Colonic mucosa (tissue), 4 donors: ENCODE measurements at regions not wholly inside any gene's neighbourhood (a gene's known extent, or its start where the extent isn't known, plus 50 kb on each side); places are given as distances from the start of the nearest gene placed in this dataset.
"Not testable (repeated sequence)": the region's sequence is repeated elsewhere in the genome, so short reads cannot be mapped to it uniquely, and the experiment has no call there.

ENCODE experiments used
- DNase-seq: peaks from one replicate; pipeline ENCODE4 v3.0.0-alpha.2; 2020
- H3K27ac ChIP-seq: fragments of 200-600 bp; one replicate; pipeline ENCODE4 v1.8.0; 2021
- H3K27me3 ChIP-seq: fragments of 200-600 bp; one replicate; pipeline ENCODE4 v1.8.0; 2021
- H3K36me3 ChIP-seq: fragments of 200-600 bp; one replicate; pipeline ENCODE4 v1.8.0; 2021
- H3K4me1 ChIP-seq: fragments of 200-600 bp; one replicate; pipeline ENCODE4 v1.8.0; 2021; ENCODE audit warnings: mild to moderate bottlenecking
- H3K4me3 ChIP-seq: fragments of 200-600 bp; one replicate; pipeline ENCODE4 v1.8.0; 2021
- H3K9ac ChIP-seq, 2 donors: one replicate each; pipeline ENCODE4 v1.7.0; 2013; ENCODE audit warnings: control low read depth in 2 of 2, low read depth in 2 of 2, low read length in 2 of 2
- H3K9me3 ChIP-seq: fragments of 200-600 bp; one replicate; pipeline ENCODE4 v1.8.0; 2021
- intact Hi-C: fragments of 100-400 bp; cut with DNase I; formaldehyde crosslinking; loops from one replicate; pipeline ENCODE4 v1.14.1; 2022
- TF ChIP-seq, protein P1 (sequence below): fragments of 200-600 bp; IDR thresholded peaks from one replicate; pipeline ENCODE4 v1.8.0; 2022; ENCODE audit warnings: antibody characterized with exemption, mild to moderate bottlenecking
- donor health status: healthy.
- donor health status: DM: no; HTN: no; CAD: no.
- donor health status: DM: no; HTN: no; CAD: no.

GRCh38 chr7:98760201-98760651 lies 109.6 kb downstream of the TMEM130 start:
- DNase-seq, result no peak
- H3K27ac ChIP-seq, result no peak overlapping the region
- no peaks in the 10 kb centered on the region for H3K4me1 ChIP-seq
- H3K4me3 ChIP-seq, result no peak overlapping the region
- H3K9ac ChIP-seq, result no peak overlapping the region
- no peaks in the 10 kb centered on the region for H3K9me3 ChIP-seq
- H3K36me3 ChIP-seq, result no peaks in the 10 kb centered on the region
- intact Hi-C loops, result no loop called here
- no peaks in the 10 kb centered on the region for H3K27me3 ChIP-seq
- TF ChIP-seq, protein P1, sequence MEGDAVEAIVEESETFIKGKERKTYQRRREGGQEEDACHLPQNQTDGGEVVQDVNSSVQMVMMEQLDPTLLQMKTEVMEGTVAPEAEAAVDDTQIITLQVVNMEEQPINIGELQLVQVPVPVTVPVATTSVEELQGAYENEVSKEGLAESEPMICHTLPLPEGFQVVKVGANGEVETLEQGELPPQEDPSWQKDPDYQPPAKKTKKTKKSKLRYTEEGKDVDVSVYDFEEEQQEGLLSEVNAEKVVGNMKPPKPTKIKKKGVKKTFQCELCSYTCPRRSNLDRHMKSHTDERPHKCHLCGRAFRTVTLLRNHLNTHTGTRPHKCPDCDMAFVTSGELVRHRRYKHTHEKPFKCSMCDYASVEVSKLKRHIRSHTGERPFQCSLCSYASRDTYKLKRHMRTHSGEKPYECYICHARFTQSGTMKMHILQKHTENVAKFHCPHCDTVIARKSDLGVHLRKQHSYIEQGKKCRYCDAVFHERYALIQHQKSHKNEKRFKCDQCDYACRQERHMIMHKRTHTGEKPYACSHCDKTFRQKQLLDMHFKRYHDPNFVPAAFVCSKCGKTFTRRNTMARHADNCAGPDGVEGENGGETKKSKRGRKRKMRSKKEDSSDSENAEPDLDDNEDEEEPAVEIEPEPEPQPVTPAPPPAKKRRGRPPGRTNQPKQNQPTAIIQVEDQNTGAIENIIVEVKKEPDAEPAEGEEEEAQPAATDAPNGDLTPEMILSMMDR, result no peak

- no peak overlapping the region for H3K9ac ChIP-seq
- no peak overlapping the region for H3K4me3 ChIP-seq
- TF ChIP-seq, protein P1, result no peak
- DNase-seq, result no peak
- no peaks in the 10 kb centered on the region for H3K9me3 ChIP-seq
- no peaks in the 10 kb centered on the region for H3K4me1 ChIP-seq
- no peaks in the 10 kb centered on the region for H3K27me3 ChIP-seq
- H3K27ac ChIP-seq, result no peak overlapping the region
- intact Hi-C loops, result no loop called here
- H3K36me3 ChIP-seq, result no peaks in the 10 kb centered on the region
These were observed 108.6 kb downstream of the TMEM130 start for GRCh38 chr7:98761225-98761624.

GRCh38 chr7:98762620-98763019 lies 107.2 kb downstream of the TMEM130 start:
- TF ChIP-seq, protein P1, result no peak

DNA sequence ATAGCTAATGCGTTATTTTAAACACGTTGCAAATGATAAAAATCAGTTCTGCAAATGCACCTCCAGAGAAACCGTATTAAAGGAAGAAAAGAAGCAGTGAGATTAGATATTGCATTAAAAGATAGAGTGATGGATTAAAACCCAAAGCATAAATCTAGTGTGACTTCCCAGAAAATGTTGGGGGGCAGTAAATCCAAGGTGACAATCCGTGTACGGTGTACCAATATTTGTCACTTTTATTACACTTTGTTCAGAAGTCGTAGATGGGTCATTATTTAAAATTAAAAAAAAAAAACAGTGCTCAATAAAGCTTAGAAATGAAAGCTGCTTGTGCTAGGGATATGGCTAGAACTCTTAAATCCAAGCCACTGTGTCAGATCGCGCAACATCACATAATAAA lies 106.4 kb downstream of the TMEM130 start:
- intact Hi-C loops, result no loop called here
- TF ChIP-seq, protein P1, result no peak
- Histone ChIP-seq H3K36me3 (no peaks in the 10 kb centered on the region), H3K4me3 (no peak overlapping the region), H3K27ac (no peak overlapping the region), H3K4me1 (no peaks in the 10 kb centered on the region), H3K27me3 (no peaks in the 10 kb centered on the region), H3K9ac (no peak overlapping the region), H3K9me3 (no peaks in the 10 kb centered on the region)
- no peak for DNase-seq

More at GRCh38 chr7:98762620-98763019, 107.2 kb downstream of the TMEM130 start:
- no peak overlapping the region for H3K4me3 ChIP-seq
- no peaks in the 10 kb centered on the region for H3K9me3 ChIP-seq
- no peak for DNase-seq
- no peaks in the 10 kb centered on the region for H3K27me3 ChIP-seq
- intact Hi-C loops, result no loop called here
- H3K4me1 ChIP-seq, result no peaks in the 10 kb centered on the region
- no peak overlapping the region for H3K9ac ChIP-seq
- no peak overlapping the region for H3K27ac ChIP-seq
- no peaks in the 10 kb centered on the region for H3K36me3 ChIP-seq

DNA sequence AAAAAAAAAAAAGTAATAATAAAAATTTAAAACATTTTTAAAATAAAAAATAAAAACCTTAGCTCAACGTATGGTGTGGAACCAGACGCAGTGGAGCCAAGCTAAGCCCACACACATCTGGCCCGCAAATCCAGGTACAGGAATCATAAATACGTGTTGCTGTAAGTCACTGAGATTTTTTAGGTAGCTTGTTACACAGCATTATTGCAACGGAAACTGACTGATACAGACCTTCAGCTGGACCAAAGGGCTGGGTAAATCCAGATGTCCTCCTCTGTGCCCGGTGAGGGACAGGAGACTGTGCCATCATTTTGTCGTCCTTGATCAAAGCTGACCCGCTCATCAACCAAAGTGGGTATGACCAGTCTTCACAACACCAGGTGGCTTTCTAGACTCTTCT lies 104.9 kb downstream of the TMEM130 start:
- TF ChIP-seq, protein P1, result no peak
- DNase-seq, result no peak
- H3K4me3 ChIP-seq, result no peak overlapping the region
- no peaks in the 10 kb centered on the region for H3K4me1 ChIP-seq
- intact Hi-C loops, result no loop called here
- no peaks in the 10 kb centered on the region for H3K9me3 ChIP-seq
- no peaks in the 10 kb centered on the region for H3K36me3 ChIP-seq
- no peak overlapping the region for H3K27ac ChIP-seq
- H3K27me3 ChIP-seq, result no peaks in the 10 kb centered on the region
- H3K9ac ChIP-seq, result no peak overlapping the region

GRCh38 chr7:98770085-98770484 lies 99.7 kb downstream of the TMEM130 start:
- H3K9me3 ChIP-seq, H3K27ac ChIP-seq, H3K4me1 ChIP-seq, intact Hi-C loops, H3K9ac ChIP-seq, H3K4me3 ChIP-seq, H3K36me3 ChIP-seq, DNase-seq, H3K27me3 ChIP-seq: not testable (repeated sequence)
